ENCODE measurements at regions not wholly inside any gene's neighbourhood (a gene's known extent, or its start where the extent isn't known, plus 50 kb on each side); places are given as distances from the start of the nearest gene placed in this dataset.

DNA sequence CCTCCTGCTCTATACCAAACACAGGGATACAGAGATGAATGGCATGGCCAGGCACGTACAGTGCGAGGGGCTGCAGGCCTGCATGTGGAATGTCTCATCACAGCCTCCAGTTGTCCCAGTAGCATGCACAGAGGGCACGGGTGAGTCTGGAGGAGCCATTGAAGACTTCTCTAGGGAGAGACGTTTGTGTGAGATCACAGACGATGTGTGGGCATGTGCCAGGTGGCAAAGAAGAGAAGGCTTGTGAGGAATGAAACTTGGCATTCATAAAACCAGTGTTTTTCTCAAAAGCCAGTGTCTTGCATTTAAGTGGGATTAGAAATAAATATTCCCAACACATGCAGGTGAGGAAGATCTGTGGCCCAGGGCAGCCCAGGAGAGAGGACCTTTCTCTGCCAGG lies 119.1 kb upstream of the UBE3A start:
- no peak for DNase-seq

DNA sequence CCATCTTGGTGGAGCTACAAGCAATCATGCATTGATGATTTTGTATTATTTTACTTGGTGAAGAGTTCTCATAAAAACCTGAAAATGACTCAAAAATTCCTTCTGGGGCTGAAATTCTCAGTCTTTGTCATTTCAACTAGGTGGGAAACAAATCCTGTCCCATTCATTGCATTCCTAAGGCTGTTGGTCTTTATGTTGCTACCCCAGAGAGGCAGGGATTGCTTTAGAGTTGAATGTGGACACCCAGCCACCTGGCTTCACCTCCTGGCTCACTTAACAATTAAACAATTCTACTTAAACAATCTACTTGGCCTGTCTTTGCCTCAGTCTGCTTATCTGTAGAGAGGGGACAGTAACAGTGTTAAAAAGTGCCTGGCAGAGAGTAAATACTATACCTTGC lies 117.3 kb upstream of the UBE3A start:
- no peak for DNase-seq

DNA sequence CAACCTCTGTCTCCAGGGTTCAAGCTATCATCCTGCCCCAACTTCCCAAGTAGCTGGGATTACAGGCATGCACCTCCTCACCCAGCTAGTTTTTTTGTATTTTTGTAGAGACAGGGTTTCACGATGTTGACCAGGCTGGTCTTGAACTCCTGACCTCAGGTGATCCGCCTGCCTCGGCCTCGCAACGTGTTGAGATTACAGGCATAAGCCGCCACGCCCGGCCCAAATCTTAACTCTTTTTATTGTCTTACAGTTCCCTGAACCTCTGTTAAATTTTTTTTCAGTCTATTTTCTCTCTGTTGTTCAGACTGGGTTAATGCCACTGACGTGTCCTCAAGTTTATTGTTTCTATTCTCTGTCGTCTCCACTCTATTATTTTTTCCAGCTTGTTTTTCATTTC lies 115.8 kb upstream of the UBE3A start:
- DNase-seq = no peak

GRCh38 chr15:25548600-25548999 lies 109.8 kb upstream of the UBE3A start:
- no peak for DNase-seq

- DNase-seq = no peak
These were observed 107.1 kb upstream of the UBE3A start for GRCh38 chr15:25545889-25546288.

GRCh38 chr15:25545017-25545416 lies 106.2 kb upstream of the UBE3A start:
- peak; percentile 51 for DNase-seq

GRCh38 chr15:25544076-25544475 lies 105.3 kb upstream of the UBE3A start:
- no peak for DNase-seq

DNA sequence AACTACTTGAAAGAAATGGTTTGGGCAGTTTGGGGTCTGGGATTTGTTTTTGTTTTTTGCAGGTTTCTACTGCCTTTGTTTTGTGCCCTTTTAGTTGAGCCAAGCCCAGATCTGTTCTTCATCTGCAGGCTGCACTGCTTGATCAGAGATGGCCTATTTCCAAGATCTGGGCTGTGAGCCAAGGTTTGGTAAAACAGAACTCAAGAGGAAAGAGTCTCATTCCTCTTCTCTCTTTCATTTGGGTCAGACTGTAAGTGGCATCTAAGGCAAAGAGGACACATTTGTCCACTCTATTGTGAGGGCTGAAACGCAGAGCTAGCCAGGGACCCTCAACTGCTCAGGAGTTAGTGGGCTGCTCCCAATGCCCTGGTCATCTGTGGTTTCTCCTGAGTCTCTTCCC lies 104.4 kb upstream of the UBE3A start:
- peak; percentile 67 for DNase-seq

DNA sequence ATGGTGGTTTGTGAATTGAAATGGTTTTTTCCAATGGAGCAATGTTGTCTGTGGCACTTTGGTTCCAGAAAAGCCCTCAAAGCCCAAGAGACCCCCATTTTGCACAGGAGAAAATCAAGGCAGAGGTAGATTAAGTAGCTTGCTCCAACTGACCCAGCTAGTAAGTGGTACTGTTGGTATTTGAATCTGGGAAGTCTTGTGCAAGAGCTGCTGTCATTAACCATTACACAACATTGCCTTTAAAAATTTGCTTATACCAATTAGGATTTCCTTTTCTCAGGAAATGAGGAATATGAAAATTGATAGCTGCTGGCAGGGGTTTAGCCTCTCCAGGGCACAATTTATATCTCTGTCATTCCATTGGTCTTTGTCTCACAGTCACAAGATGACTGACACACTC lies 102.4 kb upstream of the UBE3A start:
- DNase-seq = no peak

GRCh38 chr15:25536801-25537611 lies 98.2 kb upstream of the UBE3A start:
- no peak for DNase-seq

DNA sequence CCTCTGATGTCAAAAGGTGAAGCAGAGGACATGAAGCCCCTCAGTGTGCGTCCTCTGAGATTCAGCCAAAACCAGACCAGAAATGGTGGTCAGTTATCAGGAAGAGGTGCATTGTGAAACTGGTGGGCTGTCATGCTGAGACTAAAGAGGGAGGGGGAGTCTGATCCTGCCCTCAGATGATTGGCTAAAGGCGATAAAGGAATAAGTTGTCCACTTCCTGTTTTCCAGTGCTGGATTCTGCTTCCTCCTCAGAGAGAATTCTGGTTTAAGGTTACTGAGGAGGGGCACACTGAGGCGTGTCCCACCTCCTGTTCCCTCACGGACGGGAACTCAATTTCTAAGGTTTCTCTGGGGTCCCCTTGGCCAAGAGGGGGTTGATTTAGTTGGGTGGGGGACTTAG lies 97.0 kb upstream of the UBE3A start:
- DNase-seq = no peak

DNA sequence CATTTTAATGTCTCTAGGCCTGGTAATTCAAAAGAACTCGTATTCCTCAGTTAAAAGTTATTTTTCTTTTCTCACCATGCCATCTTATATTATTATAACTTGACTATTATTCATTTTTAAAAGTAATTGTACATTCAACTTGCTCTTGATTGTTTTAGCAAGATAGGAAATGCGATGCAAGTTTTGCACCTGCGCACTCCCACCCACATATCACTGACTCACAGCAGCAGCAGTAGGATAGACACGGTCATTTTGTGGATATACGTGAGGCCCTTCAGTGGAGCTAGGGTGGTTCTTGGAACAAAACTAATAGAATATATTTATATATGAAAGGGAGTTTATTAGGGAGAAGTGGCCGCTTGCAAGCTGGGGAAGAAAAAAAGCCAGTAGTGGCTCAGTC lies 95.5 kb upstream of the UBE3A start:
- no peak for DNase-seq

- DNase-seq = no peak
These were observed 93.7 kb upstream of the UBE3A start for GRCh38 chr15:25532269-25533140.

GRCh38 chr15:25529774-25530173 lies 91.0 kb upstream of the UBE3A start:
- no peak for DNase-seq

DNA sequence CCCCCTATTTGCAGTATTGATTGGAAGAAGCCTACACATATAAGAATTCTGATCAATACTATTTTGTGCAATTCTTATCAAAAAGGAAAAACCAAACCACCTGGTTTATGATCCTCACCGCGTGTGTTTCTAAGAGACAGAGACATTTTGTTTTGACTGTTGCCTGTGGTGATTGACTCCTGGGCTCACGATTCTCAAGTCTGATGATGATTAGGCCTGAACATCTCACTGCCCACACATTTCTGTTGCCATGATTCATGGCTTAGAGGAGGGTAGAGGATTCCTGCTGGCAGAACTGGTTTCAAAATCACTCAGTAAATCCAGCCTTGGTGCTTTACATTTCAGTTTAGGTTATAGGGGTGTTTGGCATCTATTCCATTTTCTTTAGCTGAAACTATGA lies 88.3 kb upstream of the UBE3A start:
- DNase-seq = no peak

GRCh38 chr15:25525741-25526140 lies 86.9 kb upstream of the UBE3A start:
- DNase-seq = no peak

DNA sequence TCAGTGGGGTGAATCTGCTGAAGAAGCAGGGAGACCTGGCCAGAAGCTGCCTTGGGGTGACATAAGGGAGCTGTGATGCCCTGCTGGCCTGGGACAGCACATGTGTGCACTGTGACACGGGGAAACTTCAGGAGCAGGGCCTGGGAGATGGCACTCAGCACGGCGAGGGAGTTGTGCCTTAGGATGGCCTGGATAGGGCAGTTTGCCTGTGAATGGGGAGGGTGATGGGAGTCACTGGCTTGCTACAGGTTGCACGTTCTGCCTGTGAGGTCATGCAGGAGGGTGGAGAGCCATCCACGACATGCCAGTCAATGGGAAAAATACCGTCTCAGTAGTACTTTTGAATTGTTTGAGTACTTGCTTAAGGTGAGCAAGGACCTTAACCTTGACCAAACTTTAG lies 76.8 kb upstream of the UBE3A start:
- DNase-seq = no peak

DNA sequence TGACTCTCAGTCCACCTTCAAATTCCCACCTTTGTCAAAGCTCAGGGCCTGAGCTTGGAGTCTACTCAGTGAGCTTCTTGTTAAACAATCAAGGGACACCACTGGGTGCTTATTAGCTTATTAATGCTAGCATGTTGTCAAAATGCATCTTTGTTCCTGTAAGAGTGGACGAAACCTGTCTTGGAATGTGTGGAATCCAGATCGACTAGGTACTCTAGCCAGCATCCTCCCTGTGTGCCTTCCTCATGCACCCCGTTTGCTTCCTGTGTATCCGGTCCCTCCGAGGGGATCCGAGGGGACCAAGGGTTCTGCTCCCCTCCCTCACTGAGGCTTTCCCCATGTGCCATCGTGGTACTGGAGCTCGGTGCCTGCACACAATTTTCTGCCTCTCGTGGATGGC lies 75.7 kb upstream of the UBE3A start:
- no peak for DNase-seq

DNA sequence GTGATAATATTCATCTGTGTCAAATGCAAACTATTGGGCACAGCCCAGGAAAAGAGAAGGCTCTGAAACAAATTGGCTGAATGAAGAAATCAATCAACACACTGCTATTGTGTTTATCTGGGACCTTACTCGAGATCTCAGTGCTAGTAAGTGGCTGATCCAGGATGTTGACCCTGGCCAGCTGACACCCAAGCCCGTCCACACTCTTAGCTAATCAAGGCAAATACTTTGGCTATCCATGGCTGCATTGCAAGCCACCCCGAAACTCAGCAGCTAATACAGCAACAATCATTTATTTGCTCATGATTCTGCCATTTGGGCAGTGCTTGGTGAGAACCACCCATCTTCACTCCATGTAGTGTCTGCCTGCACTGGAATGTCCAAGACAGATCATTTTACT lies 74.1 kb upstream of the UBE3A start:
- no peak for DNase-seq

DNA sequence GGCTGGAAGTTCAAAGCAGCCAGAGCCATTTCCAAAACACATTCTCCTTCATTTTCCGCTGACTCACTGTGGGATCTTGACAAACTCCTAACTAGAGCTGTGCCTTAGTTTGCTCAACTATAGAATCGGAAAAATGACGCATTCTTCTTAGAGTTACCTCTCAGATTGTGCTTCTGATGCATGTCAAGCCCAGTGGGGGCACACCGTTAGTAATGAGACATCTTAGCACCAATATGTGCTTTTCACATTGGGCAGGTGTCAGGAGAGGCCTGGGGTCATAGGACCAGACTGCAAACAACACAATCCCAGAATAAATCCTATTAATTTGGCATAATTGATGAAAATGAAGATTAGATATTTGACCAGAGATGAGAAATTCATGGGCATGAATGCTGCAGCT lies 71.3 kb upstream of the UBE3A start:
- DNase-seq = no peak

- no peak for DNase-seq
These were observed 70.9 kb upstream of the UBE3A start for GRCh38 chr15:25509703-25510102.

GRCh38 chr15:25508369-25509002 lies 69.7 kb upstream of the UBE3A start:
- DNase-seq = peak; percentile 59

DNA sequence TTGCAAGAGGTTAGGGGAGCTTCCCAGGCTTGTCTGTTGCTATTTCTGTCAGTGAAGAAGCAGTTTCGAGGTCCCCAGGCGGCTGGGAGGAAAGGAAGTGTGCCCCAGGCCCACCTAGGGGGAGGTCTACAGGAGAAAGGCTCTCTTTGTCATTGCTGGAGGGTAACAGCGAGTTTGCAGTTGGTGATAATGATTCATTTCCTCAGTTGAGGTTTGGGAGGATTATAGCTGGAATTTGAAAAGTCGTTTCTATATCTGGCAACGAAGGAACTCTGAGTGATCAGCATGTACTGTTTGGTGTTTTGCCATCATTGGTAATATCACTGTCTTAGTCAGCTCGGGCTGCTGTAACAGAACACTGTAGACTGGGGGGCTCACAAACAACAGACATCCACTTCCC lies 65.5 kb upstream of the UBE3A start:
- DNase-seq = peak; percentile 93
